H9 (cell line): ENCODE measurements at regions not wholly inside any gene's neighbourhood (a gene's known extent, or its start where the extent isn't known, plus 50 kb on each side); places are given as distances from the start of the nearest gene placed in this dataset.

Experiments
- DNase-seq: peaks from one replicate; pipeline ENCODE4 v3.0.0-alpha.2; 2017
- H2AFZ ChIP-seq: one replicate; pipeline ENCODE4 v1.6.1; 2013; ENCODE audit warnings: mild to moderate bottlenecking, low read length, control low read depth, moderate library complexity
- H2AK5ac ChIP-seq: 2 replicates; pipeline ENCODE4 v1.6.1; 2013; ENCODE audit warnings: low read length, control low read depth, mixed read lengths; ENCODE audit not compliant: insufficient read length
- H2BK120ac ChIP-seq: one replicate; pipeline ENCODE4 v1.6.1; 2013; ENCODE audit warnings: low read depth, mild to moderate bottlenecking, low read length, control low read depth, inconsistent platforms; ENCODE audit not compliant: poor library complexity, severe bottlenecking
- H2BK12ac ChIP-seq: 2 replicates; pipeline ENCODE4 v1.6.1; 2013; ENCODE audit warnings: low read length, control low read depth, mixed read lengths, low read depth; ENCODE audit not compliant: insufficient read length
- H2BK15ac ChIP-seq: 2 replicates; pipeline ENCODE4 v1.6.1; 2013; ENCODE audit warnings: low read depth, low read length, control low read depth
- H2BK20ac ChIP-seq: one replicate; pipeline ENCODE4 v1.6.1; 2013; ENCODE audit warnings: low read depth, mild to moderate bottlenecking, low read length, control low read depth, inconsistent platforms; ENCODE audit not compliant: poor library complexity, severe bottlenecking
- H2BK5ac ChIP-seq: 2 replicates; pipeline ENCODE4 v1.6.1; 2013; ENCODE audit warnings: low read length, control low read depth, mixed read lengths; ENCODE audit not compliant: insufficient read length
- H3K14ac ChIP-seq: 2 replicates; pipeline ENCODE4 v1.6.1; 2013; ENCODE audit warnings: low read length, control low read depth; ENCODE audit not compliant: insufficient read depth
- H3K18ac ChIP-seq: 2 replicates; pipeline ENCODE4 v1.6.1; 2013; ENCODE audit warnings: low read depth, mild to moderate bottlenecking, mixed read lengths, low read length, control low read depth; ENCODE audit not compliant: insufficient read length
- H3K23ac ChIP-seq: 2 replicates; pipeline ENCODE4 v1.6.1; 2013; ENCODE audit warnings: low read length, control low read depth, mixed read lengths, low read depth; ENCODE audit not compliant: insufficient read length
- H3K23me2 ChIP-seq: 2 replicates; pipeline ENCODE4 v1.6.1; 2013; ENCODE audit warnings: low read depth, mild to moderate bottlenecking, mixed read lengths, low read length, control low read depth; ENCODE audit not compliant: insufficient read length, poor library complexity, severe bottlenecking
- H3K27ac ChIP-seq: 2 replicates; pipeline ENCODE4 v1.5.1; 2013; ENCODE audit warnings: low read length, control low read depth, mixed read lengths, low read depth; ENCODE audit not compliant: insufficient read length
- H3K27me3 ChIP-seq: 2 replicates; pipeline ENCODE4 v1.6.1; 2013; ENCODE audit warnings: low read length, control low read depth, inconsistent platforms; ENCODE audit not compliant: insufficient read depth
- H3K4ac ChIP-seq: 2 replicates; pipeline ENCODE4 v1.6.1; 2013; ENCODE audit warnings: low read depth, mild to moderate bottlenecking, control low read depth, inconsistent platforms, low read length, moderate library complexity
- H3K4me1 ChIP-seq: 2 replicates; pipeline ENCODE4 v1.6.1; 2013; ENCODE audit warnings: low read length, control low read depth, inconsistent platforms; ENCODE audit not compliant: insufficient read depth
- H3K4me2 ChIP-seq: 2 replicates; pipeline ENCODE4 v1.6.1; 2013; ENCODE audit warnings: low read length, control low read depth, mixed read lengths; ENCODE audit not compliant: insufficient read length, insufficient read depth
- H3K56ac ChIP-seq: 2 replicates; pipeline ENCODE4 v1.6.1; 2013; ENCODE audit warnings: low read depth, mild to moderate bottlenecking, mixed read lengths, low read length, control low read depth; ENCODE audit not compliant: insufficient read length
- H3K79me1 ChIP-seq: 2 replicates; pipeline ENCODE4 v1.6.1; 2013; ENCODE audit warnings: low read depth, mild to moderate bottlenecking, moderate library complexity, low read length, control low read depth, inconsistent platforms; ENCODE audit not compliant: insufficient read depth, poor library complexity, severe bottlenecking
- H3K79me2 ChIP-seq: 2 replicates; pipeline ENCODE4 v1.6.1; 2013; ENCODE audit warnings: low read length, control low read depth, inconsistent platforms; ENCODE audit not compliant: insufficient read depth
- H3K9ac ChIP-seq: 2 replicates; pipeline ENCODE4 v1.6.1; 2013; ENCODE audit warnings: low read length, control low read depth, mixed read lengths; ENCODE audit not compliant: insufficient read length; ENCODE audit errors: extremely low read depth
- H3K9me3 ChIP-seq: one replicate; pipeline ENCODE4 v1.6.1; 2013; ENCODE audit warnings: low read depth, low read length, inconsistent platforms; ENCODE audit not compliant: control insufficient read depth
- H3T11ph ChIP-seq: one replicate; pipeline ENCODE4 v1.6.1; 2013; ENCODE audit warnings: mild to moderate bottlenecking, low read length, control low read depth, inconsistent platforms
- H4K20me1 ChIP-seq: one replicate; pipeline ENCODE4 v1.6.1; 2013; ENCODE audit not compliant: control insufficient read depth, insufficient read length, insufficient read depth
- H4K5ac ChIP-seq: 2 replicates; pipeline ENCODE4 v1.6.1; 2013; ENCODE audit warnings: low read depth, mild to moderate bottlenecking, mixed read lengths, low read length, control low read depth; ENCODE audit not compliant: insufficient read length
- H4K8ac ChIP-seq: replicated peaks from 2 replicates; pipeline ENCODE4 v1.6.1; 2013; ENCODE audit warnings: low read length, control low read depth, mixed read lengths, low read depth; ENCODE audit not compliant: insufficient read length
- H4K91ac ChIP-seq: 2 replicates; pipeline ENCODE4 v1.6.1; 2013; ENCODE audit warnings: low read depth, mild to moderate bottlenecking, moderate library complexity, mixed read lengths, low read length, control low read depth; ENCODE audit not compliant: insufficient read length
- H3K27ac Mint-ChIP-seq, 3 experiments: 2 replicates in 2 of 3; 3 replicates in 1 of 3; pipeline ENCODE4 v1.8.0; 2020 to 2021; ENCODE audit warnings: mixed read lengths in 3 of 3, mild to moderate bottlenecking in 1 of 3, moderate library complexity in 1 of 3
- H3K27me3 Mint-ChIP-seq: 2 replicates; pipeline ENCODE4 v1.8.0; 2021; ENCODE audit warnings: low read depth, mild to moderate bottlenecking, moderate library complexity, mixed read lengths
- H3K36me3 Mint-ChIP-seq, 3 experiments: 2 replicates in 2 of 3; 3 replicates in 1 of 3; pipeline ENCODE4 v1.8.0; 2020 to 2021; ENCODE audit warnings: low read depth in 3 of 3, mixed read lengths in 3 of 3; ENCODE audit not compliant: insufficient read depth in 1 of 3
- H3K4me1 Mint-ChIP-seq, 2 experiments: 2 replicates each; pipeline ENCODE4 v1.8.0; 2020; ENCODE audit warnings: mixed read lengths in 2 of 2
- H3K4me3 Mint-ChIP-seq, 2 experiments: 2 replicates in 1 of 2; 3 replicates in 1 of 2; pipeline ENCODE4 v1.8.0; 2020 to 2021; ENCODE audit warnings: mild to moderate bottlenecking in 2 of 2, mixed read lengths in 2 of 2, moderate library complexity in 1 of 2
- H3K9me3 Mint-ChIP-seq, 2 experiments: 2 replicates in 1 of 2; 3 replicates in 1 of 2; pipeline ENCODE4 v1.8.0; 2020; ENCODE audit warnings: mild to moderate bottlenecking in 2 of 2, mixed read lengths in 2 of 2, moderate library complexity in 1 of 2
- WGBS: extraction: QIAGEN DNeasy Blood & Tissue Kit; methylation state at CpG from one replicate; pipeline ENCODE4 v1.1.7; 2013; ENCODE audit warnings: missing lambda C conversion rate, low lambda C conversion rate, mixed read lengths; ENCODE audit not compliant: insufficient read length; ENCODE audit errors: extremely low coverage; 5-methylcytosine and 5-hydroxymethylcytosine counted together
- TF ChIP-seq, protein P1 (sequence below): fragments of 200-600 bp; sonication (generic); conservative IDR thresholded peaks from 3 replicates; pipeline ENCODE4 v1.8.0; 2021; ENCODE audit warnings: antibody characterized with exemption, mild to moderate bottlenecking

DNA sequence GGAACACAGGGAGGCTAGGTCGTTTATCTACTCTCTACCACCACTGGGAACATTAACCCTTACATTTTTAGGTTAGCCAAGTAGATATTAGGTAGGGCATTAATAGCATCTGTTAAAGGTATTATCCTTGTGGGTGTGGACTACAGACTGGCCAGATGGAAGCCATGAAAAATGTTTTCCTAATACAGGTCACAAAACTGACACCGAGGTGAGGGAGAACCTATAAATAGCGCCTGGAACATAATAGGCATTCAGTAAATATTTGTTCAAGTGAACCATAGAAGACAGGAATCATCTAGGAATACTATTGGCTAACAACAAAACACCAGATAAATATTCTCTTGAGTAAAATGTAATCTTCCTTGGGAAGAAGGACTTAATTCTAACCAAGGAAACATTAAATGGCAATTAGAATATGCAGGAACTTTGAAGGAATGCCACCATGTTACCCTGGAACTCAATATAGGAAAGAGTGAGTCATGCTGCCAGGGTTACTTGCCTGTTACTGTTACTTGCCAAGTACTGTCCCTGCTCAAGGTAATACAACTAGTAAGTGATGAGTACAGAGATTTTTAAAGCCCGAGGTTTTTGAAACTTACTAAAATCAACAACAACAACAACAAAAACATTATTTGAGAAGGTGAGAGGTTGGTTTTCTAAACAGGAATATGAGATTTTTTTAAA lies 79.0 kb downstream of the SOX3 start:
- Mint-ChIP-seq H3K9me3 (no peaks in the 10 kb centered on the region; a peak in 1 of 5 replicates), H3K4me1 (no peaks in the 10 kb centered on the region), H3K27me3 (peaks cover under 1% of the 10 kb centered on the region), H3K36me3 (no peaks in the 10 kb centered on the region), H3K4me3 (no peak overlapping the region), H3K27ac (no peak overlapping the region)
- Histone ChIP-seq H3T11ph (no peak overlapping the region), H2BK5ac (no peak overlapping the region), H3K79me2 (no peaks in the 10 kb centered on the region), H3K27me3 (no peaks in the 10 kb centered on the region), H3K4ac (no peak overlapping the region), H3K9me3 (no peaks in the 10 kb centered on the region), H4K91ac (no peak overlapping the region), H3K18ac (no peak overlapping the region), H2BK12ac (no peak overlapping the region), H3K23ac (no peak overlapping the region), H2BK120ac (no peak overlapping the region), H4K20me1 (no peaks in the 10 kb centered on the region), H2AK5ac (no peak overlapping the region), H4K8ac (no peak overlapping the region), H2BK15ac (no peak overlapping the region), H4K5ac (no peak overlapping the region), H3K27ac (no peak overlapping the region), H2AFZ (no peak overlapping the region), H3K4me1 (no peaks in the 10 kb centered on the region), H3K79me1 (no peaks in the 10 kb centered on the region), H3K4me2 (no peak overlapping the region), H3K56ac (no peak overlapping the region), H3K14ac (no peak overlapping the region), H3K23me2 (no peaks in the 10 kb centered on the region), H2BK20ac (no peak overlapping the region), H3K9ac (no peak overlapping the region)
- DNase-seq, result no peak
- no CpG with 5 or more reads among the region's 4 CpGs for WGBS
- TF ChIP-seq, protein P1, sequence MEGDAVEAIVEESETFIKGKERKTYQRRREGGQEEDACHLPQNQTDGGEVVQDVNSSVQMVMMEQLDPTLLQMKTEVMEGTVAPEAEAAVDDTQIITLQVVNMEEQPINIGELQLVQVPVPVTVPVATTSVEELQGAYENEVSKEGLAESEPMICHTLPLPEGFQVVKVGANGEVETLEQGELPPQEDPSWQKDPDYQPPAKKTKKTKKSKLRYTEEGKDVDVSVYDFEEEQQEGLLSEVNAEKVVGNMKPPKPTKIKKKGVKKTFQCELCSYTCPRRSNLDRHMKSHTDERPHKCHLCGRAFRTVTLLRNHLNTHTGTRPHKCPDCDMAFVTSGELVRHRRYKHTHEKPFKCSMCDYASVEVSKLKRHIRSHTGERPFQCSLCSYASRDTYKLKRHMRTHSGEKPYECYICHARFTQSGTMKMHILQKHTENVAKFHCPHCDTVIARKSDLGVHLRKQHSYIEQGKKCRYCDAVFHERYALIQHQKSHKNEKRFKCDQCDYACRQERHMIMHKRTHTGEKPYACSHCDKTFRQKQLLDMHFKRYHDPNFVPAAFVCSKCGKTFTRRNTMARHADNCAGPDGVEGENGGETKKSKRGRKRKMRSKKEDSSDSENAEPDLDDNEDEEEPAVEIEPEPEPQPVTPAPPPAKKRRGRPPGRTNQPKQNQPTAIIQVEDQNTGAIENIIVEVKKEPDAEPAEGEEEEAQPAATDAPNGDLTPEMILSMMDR, result no peak
